Suppressor macrophage treated with lipopolysaccharide for 4 hours (primary cell): ENCODE measurements at regions not wholly inside any gene's neighbourhood (a gene's known extent, or its start where the extent isn't known, plus 50 kb on each side); places are given as distances from the start of the nearest gene placed in this dataset.

Source experiments
- DNase-seq: peaks from one replicate; pipeline ENCODE4 v3.0.0-alpha.2; 2020

GRCh38 chr4:185931375-185931774 is 119.4 kb upstream of the SORBS2 start:
- DNase-seq = no peak

DNA sequence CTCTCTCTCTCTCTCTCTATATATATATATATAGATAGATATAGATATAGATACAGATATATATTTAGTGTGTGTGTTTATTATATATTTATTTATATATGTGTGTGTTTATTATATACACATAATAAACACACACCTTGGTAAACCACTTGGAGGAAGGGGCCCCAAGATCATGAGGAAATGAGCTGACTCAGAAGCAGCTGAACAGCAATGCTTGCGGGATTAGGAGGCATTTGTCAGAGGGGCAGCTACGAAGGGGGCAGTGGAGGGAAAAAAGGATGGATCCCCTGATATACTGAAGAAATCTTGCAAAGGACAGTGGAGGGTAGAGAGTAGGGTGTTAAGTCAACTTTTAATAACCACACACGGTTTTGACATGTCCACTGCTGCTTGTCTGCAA is 120.0 kb upstream of the SORBS2 start:
- no peak for DNase-seq

DNA sequence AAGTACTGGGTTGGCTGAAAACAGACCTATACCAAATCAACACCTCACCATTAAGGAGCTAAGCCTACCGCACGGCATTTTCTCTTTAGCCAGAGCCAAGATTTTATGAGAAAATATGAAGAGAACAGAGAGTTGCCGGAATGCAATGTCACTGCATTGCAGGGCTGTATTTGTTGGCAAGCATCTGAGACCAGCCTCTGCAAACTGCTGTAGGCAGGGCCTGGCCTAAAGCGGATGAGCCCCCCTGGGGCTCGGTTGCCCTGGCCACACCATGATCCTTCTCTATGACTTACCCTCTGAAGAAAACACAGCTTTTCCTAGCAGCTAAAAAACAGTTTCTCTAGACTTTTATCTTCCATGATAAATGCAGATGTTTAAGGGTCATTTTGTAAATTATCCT is 120.5 kb upstream of the SORBS2 start:
- no peak for DNase-seq

DNA sequence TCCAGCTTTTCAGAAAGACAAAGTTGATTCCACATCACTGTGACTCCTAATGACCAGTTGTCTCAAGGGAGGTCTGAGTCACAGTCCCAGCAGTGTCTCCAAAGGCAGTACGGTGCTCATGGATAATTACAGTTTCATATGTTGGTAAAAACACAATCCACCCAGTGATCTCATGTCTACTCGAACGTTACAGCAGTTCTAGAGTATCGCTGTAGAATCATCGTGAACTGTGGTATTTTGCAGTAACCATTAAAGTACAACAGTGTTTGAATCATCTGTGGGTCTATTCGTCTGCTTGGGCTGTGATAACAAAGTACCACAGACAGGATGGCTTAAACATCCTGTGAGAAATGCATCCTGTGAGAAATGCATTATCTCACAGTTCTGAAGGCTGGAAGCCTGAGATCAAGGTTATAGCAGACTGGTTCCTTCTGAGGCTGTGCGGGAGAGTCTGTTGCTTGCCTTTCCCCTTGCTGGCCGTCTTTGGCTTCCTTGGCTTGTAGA is 121.1 kb upstream of the SORBS2 start:
- DNase-seq = no peak

- DNase-seq = no peak
Observed at GRCh38 chr4:185936650-185937376, 124.8 kb upstream of the SORBS2 start.

DNA sequence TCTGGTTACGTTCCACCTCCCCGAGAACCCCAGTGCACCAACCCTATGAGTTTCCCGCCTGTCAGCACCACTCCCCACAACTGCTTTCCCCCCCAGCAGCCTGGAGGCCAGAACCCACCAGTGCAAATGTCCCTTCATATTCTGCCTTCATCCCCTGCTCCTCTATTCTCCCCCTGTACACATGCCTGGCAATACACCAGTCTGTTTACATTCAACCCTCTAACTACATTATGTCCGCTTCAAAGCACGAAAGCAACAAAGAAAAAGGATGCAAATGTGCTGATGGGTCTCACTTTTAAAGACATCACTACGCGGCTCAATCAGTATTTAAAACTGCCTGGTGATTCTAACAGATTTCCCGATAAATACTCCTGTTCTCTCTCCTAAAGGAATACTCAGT is 126.7 kb upstream of the SORBS2 start:
- no peak for DNase-seq

DNA sequence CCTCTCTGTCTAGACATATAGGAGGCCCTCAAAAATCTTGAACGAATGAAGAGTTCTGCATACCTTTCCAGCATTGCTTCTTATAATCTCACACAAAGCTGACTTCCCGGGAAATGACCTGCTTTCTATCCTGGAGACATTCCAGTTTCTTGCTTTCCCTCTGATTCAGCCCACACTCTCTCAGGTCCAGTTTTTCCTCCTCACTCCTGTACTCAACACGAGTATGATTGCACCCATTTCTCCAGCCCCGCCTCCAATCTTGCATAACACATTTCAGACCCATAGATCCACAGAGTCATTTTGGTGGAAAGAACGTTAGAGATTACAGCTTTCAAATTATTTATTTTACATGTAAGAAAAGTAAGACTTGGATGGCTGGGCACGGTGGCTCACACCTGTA is 127.5 kb upstream of the TLR3 start:
- DNase-seq = no peak

DNA sequence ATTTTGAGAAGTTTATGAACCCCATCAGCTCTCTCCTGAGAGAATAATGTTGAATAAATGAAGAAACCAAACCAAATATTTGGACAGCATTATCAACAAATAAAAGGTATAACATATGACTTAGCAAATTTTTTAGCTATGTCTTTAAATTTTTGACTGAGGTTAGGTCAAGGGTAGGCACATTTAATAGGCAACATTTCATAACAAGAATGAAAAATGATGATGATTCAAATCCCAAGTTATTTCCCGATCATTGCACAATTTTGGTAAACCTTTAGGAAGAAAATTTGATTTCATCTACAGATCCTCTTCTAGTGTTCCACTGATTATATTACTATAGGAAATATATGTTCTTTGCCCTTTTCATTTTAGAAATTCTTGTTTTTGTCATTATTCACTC is 123.7 kb upstream of the TLR3 start:
- no peak for DNase-seq

- DNase-seq = no peak
Observed at GRCh38 chr4:185945906-185946305, 123.0 kb upstream of the TLR3 start.

- DNase-seq = no peak
Observed at GRCh38 chr4:185950891-185951290, 118.1 kb upstream of the TLR3 start.

DNA sequence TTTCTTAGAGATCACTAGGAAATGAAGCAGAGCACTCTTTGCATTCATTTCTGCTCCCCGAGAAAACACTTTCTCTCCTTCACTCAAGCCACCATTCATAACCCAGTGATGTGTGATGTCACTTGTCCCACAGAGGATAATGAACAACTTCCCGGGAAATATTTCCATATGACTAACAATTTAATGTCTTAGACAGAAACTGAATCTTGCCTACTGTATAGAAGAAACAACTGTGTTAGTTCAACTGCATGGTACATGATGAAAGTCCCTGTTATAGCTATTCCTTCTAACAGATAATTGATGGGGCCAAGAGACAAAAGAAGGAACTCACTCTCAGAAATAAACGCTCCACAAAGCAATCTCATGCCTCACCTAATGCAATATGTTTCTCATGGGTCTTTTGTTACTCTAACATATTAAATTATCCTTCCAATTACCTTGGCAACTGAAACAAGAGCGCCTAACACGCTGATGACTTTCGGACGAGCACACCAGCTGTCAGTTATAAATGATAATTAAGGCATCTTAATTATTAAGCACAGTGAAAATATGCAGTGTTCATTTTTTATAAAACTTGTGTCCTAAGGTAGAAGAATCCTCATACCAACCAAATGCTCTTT is 113.7 kb upstream of the TLR3 start:
- DNase-seq = no peak

- no peak for DNase-seq
Observed at GRCh38 chr4:185955826-185956543, 113.0 kb upstream of the TLR3 start.

GRCh38 chr4:185956544-185956940 is 112.4 kb upstream of the TLR3 start:
- no peak for DNase-seq

GRCh38 chr4:185958094-185958747 is 110.7 kb upstream of the TLR3 start:
- no peak for DNase-seq

- DNase-seq = peak; percentile 11
Observed at GRCh38 chr4:185965426-185966384, 103.3 kb upstream of the TLR3 start.

DNA sequence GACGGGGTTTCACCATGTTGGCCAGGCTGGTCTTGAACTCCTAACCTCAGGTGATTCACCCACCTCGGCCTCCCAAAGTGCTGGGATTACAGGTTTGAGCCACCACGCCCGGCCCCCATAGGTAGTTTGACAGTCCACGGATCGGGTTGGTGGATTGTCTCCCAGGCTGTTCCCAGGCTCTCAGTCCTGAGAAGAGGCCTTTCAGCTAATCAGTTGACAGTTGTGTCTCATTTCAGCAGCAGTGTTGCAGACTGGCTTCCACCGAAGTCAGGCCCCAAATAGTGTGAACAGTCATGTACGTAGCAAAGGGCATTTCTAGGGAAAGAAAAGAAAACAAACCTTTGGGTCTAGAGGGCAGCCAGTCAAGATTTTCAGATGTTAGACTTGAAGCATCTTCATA is 102.4 kb upstream of the TLR3 start:
- DNase-seq = no peak

GRCh38 chr4:185966997-185967775 is 101.8 kb upstream of the TLR3 start:
- no peak for DNase-seq

DNA sequence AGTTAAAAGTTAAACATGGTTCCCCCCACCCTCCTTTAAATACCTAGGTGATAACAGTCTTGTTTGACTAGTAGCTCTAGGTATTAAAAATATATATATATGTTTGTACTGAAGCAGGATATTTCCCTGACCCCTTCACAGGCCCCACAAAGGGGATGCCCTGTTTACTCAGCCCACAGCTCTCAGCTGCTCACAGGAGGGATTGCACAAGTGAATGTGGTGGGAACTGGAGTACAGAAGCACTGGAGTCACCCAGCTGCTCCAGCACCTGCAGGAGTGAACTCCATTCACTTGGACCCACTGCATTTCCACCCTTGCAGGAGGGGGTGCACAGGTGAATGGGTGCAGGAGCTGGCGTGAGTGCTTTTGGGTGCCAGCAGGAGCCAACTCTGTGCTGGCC is 99.3 kb upstream of the TLR3 start:
- no peak for DNase-seq

- DNase-seq = no peak
Observed at GRCh38 chr4:185987961-185988627, 80.9 kb upstream of the TLR3 start.

- no peak for DNase-seq
Observed at GRCh38 chr4:185991770-185992169, 77.2 kb upstream of the TLR3 start.

GRCh38 chr4:185992585-185992984 is 76.4 kb upstream of the TLR3 start:
- DNase-seq = no peak
